ENCODE measurements at regions not wholly inside any gene's neighbourhood (a gene's known extent, or its start where the extent isn't known, plus 50 kb on each side); places are given as distances from the start of the nearest gene placed in this dataset.

- TF ChIP-seq HNF4A (conservative IDR thresholded peaks at IDR 0.05) = no peak
- TF ChIP-seq TAF1 (conservative IDR thresholded peaks at IDR 0.05) = no peak
- no peak for TF ChIP-seq FOXA1 (IDR thresholded peaks at IDR 0.05)
- TF ChIP-seq HNF4G (IDR thresholded peaks at IDR 0.05) = no peak
These were observed 857.6 kb upstream of the ID2 start (continued) for GRCh38 chr2:7824211-7824610.

GRCh38 chr2:7825591-7826312, 856.1 kb upstream of the ID2 start:
- Histone ChIP-seq H3K9ac (ENCODE audit: low read depth in 1 of 2, low read length in 2 of 2) (no peak overlapping the region), H3K9me3 (ENCODE audit: control insufficient read depth in 4 of 4, low read length in 3 of 4) (no peaks in the 10 kb centered on the region), H3K27ac (ENCODE audit: low read depth in 1 of 2, low read length in 2 of 2) (no peak overlapping the region), H3K4me3 (ENCODE audit: low read depth in 1 of 3, low read length in 3 of 3) (no peak overlapping the region), H3K27me3 (ENCODE audit: control insufficient read depth in 4 of 4, insufficient read depth in 4 of 4, low read length in 3 of 4) (no peaks in the 10 kb centered on the region), H3K36me3 (ENCODE audit: control insufficient read depth in 4 of 4, insufficient read depth in 3 of 4, low read depth in 1 of 4, low read length in 3 of 4) (no peaks in the 10 kb centered on the region), H3K4me1 (ENCODE audit: control insufficient read depth in 4 of 4, insufficient read depth in 4 of 4, low read length in 3 of 4) (no peaks in the 10 kb centered on the region)
- no peak for DNase-seq (ENCODE audit: low spot score)
- 87% methylated on average over 9 of the region's 9 CpGs for WGBS
- TF ChIP-seq RAD21 (IDR thresholded peaks at IDR 0.05) (no peak), TAF1 (conservative IDR thresholded peaks at IDR 0.05) (no peak), ZBTB33 (IDR thresholded peaks at IDR 0.05) (no peak), FOXA2 (IDR thresholded peaks at IDR 0.05) (no peak), CTCF (IDR thresholded peaks at IDR 0.05; ENCODE audit: low read depth, low read length, missing input control) (no peak), GABPA (IDR thresholded peaks at IDR 0.05 in 1 of 2, conservative IDR thresholded peaks at IDR 0.05 in 1 of 2) (no peak), FOXA1 (IDR thresholded peaks at IDR 0.05) (no peak), RXRA (IDR thresholded peaks at IDR 0.05) (no peak), ATF3 (IDR thresholded peaks at IDR 0.05) (no peak)

GRCh38 chr2:7826656-7827055, 855.2 kb upstream of the ID2 start:
- H3K27ac ChIP-seq (ENCODE audit: low read depth in 1 of 2, low read length in 2 of 2) = no peak overlapping the region
- H3K27me3 ChIP-seq (ENCODE audit: control insufficient read depth in 4 of 4, insufficient read depth in 4 of 4, low read length in 3 of 4) = no peaks in the 10 kb centered on the region
- H3K36me3 ChIP-seq (ENCODE audit: control insufficient read depth in 4 of 4, insufficient read depth in 3 of 4, low read depth in 1 of 4, low read length in 3 of 4) = no peaks in the 10 kb centered on the region
- no peaks in the 10 kb centered on the region for H3K9me3 ChIP-seq (ENCODE audit: control insufficient read depth in 4 of 4, low read length in 3 of 4)
- no peak overlapping the region for H3K4me3 ChIP-seq (ENCODE audit: low read depth in 1 of 3, low read length in 3 of 3)
- no peak overlapping the region for H3K9ac ChIP-seq (ENCODE audit: low read depth in 1 of 2, low read length in 2 of 2)
- no peaks in the 10 kb centered on the region for H3K4me1 ChIP-seq (ENCODE audit: control insufficient read depth in 4 of 4, insufficient read depth in 4 of 4, low read length in 3 of 4)
- no peak for TF ChIP-seq ZBTB33 (IDR thresholded peaks at IDR 0.05)
- TF ChIP-seq RAD21 (IDR thresholded peaks at IDR 0.05) = no peak
- TF ChIP-seq FOXA2 (IDR thresholded peaks at IDR 0.05) = no peak
- TF ChIP-seq CTCF (IDR thresholded peaks at IDR 0.05; ENCODE audit: low read depth, low read length, missing input control) = no peak
- TF ChIP-seq YY1 (IDR thresholded peaks at IDR 0.05) = no peak
- TF ChIP-seq HNF4A (conservative IDR thresholded peaks at IDR 0.05) = no peak
- TF ChIP-seq JUND (IDR thresholded peaks at IDR 0.05) = no peak
- TF ChIP-seq TAF1 (conservative IDR thresholded peaks at IDR 0.05) = no peak
- TF ChIP-seq EGR1 (IDR thresholded peaks at IDR 0.05; ENCODE audit: low read depth in 2 of 2) = no peak
- TF ChIP-seq HNF4G (IDR thresholded peaks at IDR 0.05) = no peak
- TF ChIP-seq GABPA (IDR thresholded peaks at IDR 0.05 in 1 of 2, conservative IDR thresholded peaks at IDR 0.05 in 1 of 2) = no peak
- TF ChIP-seq RXRA (IDR thresholded peaks at IDR 0.05) = no peak
- no peak for TF ChIP-seq ATF3 (IDR thresholded peaks at IDR 0.05)
- TF ChIP-seq MAX (IDR thresholded peaks at IDR 0.05) = no peak
- no peak for TF ChIP-seq FOXA1 (IDR thresholded peaks at IDR 0.05)
- WGBS = 93% methylated on average over 4 of the region's 4 CpGs
- no peak for DNase-seq (ENCODE audit: low spot score)
